Smooth muscle cell (in vitro differentiated cells): ENCODE measurements at regions not wholly inside any gene's neighbourhood (a gene's known extent, or its start where the extent isn't known, plus 50 kb on each side); places are given as distances from the start of the nearest gene placed in this dataset.

Experiments
- DNase-seq: peaks from one replicate; lab custom pipeline; 2025; ENCODE audit not compliant: unreplicated experiment; lab: John Stamatoyannopoulos, UW
- H2AFZ ChIP-seq: fragments of 200-600 bp; sonication (generic); 2 replicates; pipeline ENCODE4 v1.6.0; 2016; ENCODE audit warnings: antibody characterized with exemption, low read depth, mild to moderate bottlenecking
- H3F3A ChIP-seq: fragments of 200-600 bp; sonication (generic); 2 replicates; pipeline ENCODE4 v1.6.0; 2017; ENCODE audit warnings: antibody characterized with exemption, low read depth
- H3K27ac ChIP-seq: fragments of 200-600 bp; sonication (generic); 2 replicates; pipeline ENCODE4 v1.5.1; 2016; ENCODE audit warnings: low read depth, mild to moderate bottlenecking
- H3K27me3 ChIP-seq: fragments of 200-600 bp; sonication (generic); 2 replicates; pipeline ENCODE4 v1.6.1; 2016; ENCODE audit warnings: low read depth, mild to moderate bottlenecking
- H3K36me3 ChIP-seq: fragments of 200-600 bp; sonication (generic); 2 replicates; pipeline ENCODE4 v1.5.1; 2016; ENCODE audit warnings: low read depth
- H3K4me1 ChIP-seq: fragments of 200-600 bp; sonication (generic); 2 replicates; pipeline ENCODE4 v1.5.1; 2016; ENCODE audit warnings: low read depth
- H3K4me2 ChIP-seq: fragments of 200-600 bp; sonication (generic); 2 replicates; pipeline ENCODE4 v1.6.0; 2016; ENCODE audit warnings: mild to moderate bottlenecking
- H3K4me3 ChIP-seq: fragments of 200-600 bp; sonication (generic); 2 replicates; pipeline ENCODE4 v1.5.1; 2016; ENCODE audit warnings: mild to moderate bottlenecking
- H3K79me2 ChIP-seq: fragments of 200-600 bp; sonication (generic); 2 replicates; pipeline ENCODE4 v1.6.0; 2016; ENCODE audit warnings: low read depth, mild to moderate bottlenecking
- H3K9ac ChIP-seq: fragments of 200-600 bp; sonication (generic); 2 replicates; pipeline ENCODE4 v1.6.0; 2016; ENCODE audit warnings: low read depth
- H3K9me3 ChIP-seq: fragments of 200-600 bp; sonication (generic); replicated peaks from 2 replicates; pipeline ENCODE4 v1.5.1; 2016; ENCODE audit warnings: low read depth
- H4K20me1 ChIP-seq: fragments of 200-600 bp; sonication (generic); 2 replicates; pipeline ENCODE4 v1.6.0; 2016; ENCODE audit warnings: low read depth
- CTCF ChIP-seq: fragments of 200-600 bp; sonication (generic); IDR thresholded peaks from 2 replicates; pipeline ENCODE4 v1.5.1; 2017; ENCODE audit warnings: borderline replicate concordance, mild to moderate bottlenecking, antibody characterized with exemption; ENCODE audit not compliant: insufficient read depth, poor library complexity, severe bottlenecking
- WGBS: methylation state at CpG from one replicate; pipeline ENCODE4 v1.1.7; 2016; ENCODE audit warnings: low lambda C conversion rate; 5-methylcytosine and 5-hydroxymethylcytosine counted together

- TF ChIP-seq CTCF: no peak
- Histone ChIP-seq H2AFZ (no peak overlapping the region), H3K36me3 (peaks cover 4% of the 10 kb centered on the region), H3K79me2 (no peaks in the 10 kb centered on the region), H3F3A (no peaks in the 10 kb centered on the region), H4K20me1 (no peaks in the 10 kb centered on the region), H3K4me1 (no peaks in the 10 kb centered on the region), H3K4me2 (no peak overlapping the region), H3K9me3 (peaks cover 8% of the 10 kb centered on the region), H3K27ac (no peak overlapping the region), H3K9ac (no peak overlapping the region), H3K4me3 (no peak overlapping the region), H3K27me3 (no peaks in the 10 kb centered on the region)
- 93% methylated on average over 1 of the region's 1 CpG for WGBS
- DNase-seq: no peak
Measured at GRCh38 chr4:117610706-117611308, 423.5 kb upstream of the NDST3 start.

DNA sequence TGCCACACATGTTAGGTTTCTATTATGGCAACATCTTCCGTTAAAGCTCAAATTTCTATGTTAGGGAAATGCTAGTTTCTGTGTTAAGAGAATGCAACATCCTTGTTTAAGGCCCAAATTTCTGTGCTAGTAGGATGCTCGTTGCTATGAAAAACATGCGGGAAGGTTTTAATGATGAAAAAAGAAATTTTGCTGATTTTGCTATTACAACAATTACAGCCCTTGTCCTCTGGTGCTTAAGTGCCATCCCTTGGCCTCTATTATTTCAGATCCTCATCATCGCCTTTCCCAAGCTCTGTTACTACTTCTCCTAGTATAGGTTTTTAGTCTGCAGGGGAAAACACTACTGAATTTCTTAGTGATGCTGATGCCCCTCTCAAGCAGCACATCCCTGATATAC is 412.6 kb upstream of the NDST3 start:
- Histone ChIP-seq H3K36me3 (peaks cover 3% of the 10 kb centered on the region), H2AFZ (no peak overlapping the region), H3K27ac (no peak overlapping the region), H3K4me3 (no peak overlapping the region), H3F3A (no peaks in the 10 kb centered on the region), H3K9me3 (peaks cover 4% of the 10 kb centered on the region), H4K20me1 (no peaks in the 10 kb centered on the region), H3K79me2 (no peaks in the 10 kb centered on the region), H3K4me2 (no peak overlapping the region), H3K4me1 (no peaks in the 10 kb centered on the region), H3K9ac (no peak overlapping the region), H3K27me3 (no peaks in the 10 kb centered on the region)
- no peak for TF ChIP-seq CTCF
- DNase-seq: no peak
- WGBS: 97% methylated on average over 4 of the region's 4 CpGs

DNA sequence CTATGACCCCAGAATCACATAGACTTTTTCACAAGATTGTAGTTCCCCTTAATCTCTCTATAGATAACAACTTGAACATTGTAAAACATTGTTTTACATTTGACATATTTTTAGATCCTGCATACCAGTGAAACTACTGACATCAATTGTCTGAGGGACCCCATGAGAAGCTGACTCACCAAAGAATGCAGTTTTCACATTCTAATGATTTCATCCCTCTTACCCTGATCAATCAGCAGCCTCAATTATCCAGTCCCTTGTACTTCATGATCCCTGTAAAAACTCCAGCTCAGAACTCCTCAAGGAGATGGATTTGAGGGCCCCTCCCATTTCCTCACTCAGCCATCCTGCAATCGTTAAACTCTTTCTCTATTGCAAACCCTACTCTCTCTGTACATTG is 411.0 kb upstream of the NDST3 start:
- no peak for DNase-seq
- Histone ChIP-seq H4K20me1 (no peaks in the 10 kb centered on the region), H3K4me3 (no peak overlapping the region), H3K27ac (no peak overlapping the region), H3K4me1 (no peaks in the 10 kb centered on the region), H3K9ac (no peak overlapping the region), H3F3A (no peaks in the 10 kb centered on the region), H3K9me3 (peaks cover 2% of the 10 kb centered on the region), H3K36me3 (peaks cover 3% of the 10 kb centered on the region), H3K4me2 (no peak overlapping the region), H3K27me3 (no peaks in the 10 kb centered on the region), H3K79me2 (no peaks in the 10 kb centered on the region), H2AFZ (no peak overlapping the region)
- 61% methylated on average over 1 of the region's 1 CpG for WGBS
- no peak for TF ChIP-seq CTCF

- H2AFZ ChIP-seq: no peak overlapping the region
- H3K27ac ChIP-seq: no peak overlapping the region
- 75% methylated on average over 4 of the region's 4 CpGs for WGBS
- H3K9ac ChIP-seq: no peak overlapping the region
- no peaks in the 10 kb centered on the region for H3K79me2 ChIP-seq
- H3K9me3 ChIP-seq: no peaks in the 10 kb centered on the region
- no peak for DNase-seq
- H3K27me3 ChIP-seq: no peaks in the 10 kb centered on the region
- no peaks in the 10 kb centered on the region for H3K4me1 ChIP-seq
- no peak for TF ChIP-seq CTCF
- no peaks in the 10 kb centered on the region for H3K36me3 ChIP-seq
- no peak overlapping the region for H3K4me2 ChIP-seq
- no peak overlapping the region for H3K4me3 ChIP-seq
- no peaks in the 10 kb centered on the region for H4K20me1 ChIP-seq
- no peaks in the 10 kb centered on the region for H3F3A ChIP-seq
Measured at GRCh38 chr4:117626664-117627063, 407.6 kb upstream of the NDST3 start.
